Retinal pigment epithelial cell (primary cell): ENCODE measurements at regions not wholly inside any gene's neighbourhood (a gene's known extent, or its start where the extent isn't known, plus 50 kb on each side); places are given as distances from the start of the nearest gene placed in this dataset.
A peak's percentile ranks its signal among the peaks of the same experiment; 100 is the strongest.
"Not testable (repeated sequence)": the region's sequence is repeated elsewhere in the genome, so short reads cannot be mapped to it uniquely, and the experiment has no call there.

Experiments
- DNase-seq: peaks from one replicate; pipeline ENCODE4 v3.0.0-alpha.2; 2010; ENCODE audit warnings: low read depth
- H3K4me3 ChIP-seq: 2 replicates; pipeline ENCODE4 v1.5.1; 2011; ENCODE audit warnings: mild to moderate bottlenecking, low read length, control low read depth, moderate library complexity
- CTCF ChIP-seq: conservative IDR thresholded peaks from 2 replicates; pipeline ENCODE4 v1.5.1; 2011; ENCODE audit warnings: low read depth, low read length, control low read depth, inconsistent platforms

GRCh38 chr11:38543311-38543710 lies 1945.3 kb upstream of the RAG2 start:
- no peak overlapping the region for H3K4me3 ChIP-seq
- peak; percentile 78 for DNase-seq
- TF ChIP-seq CTCF, result no peak

GRCh38 chr11:38538866-38539680 lies 1941.0 kb upstream of the RAG2 start:
- DNase-seq, result no peak
- no peak overlapping the region for H3K4me3 ChIP-seq
- no peak for TF ChIP-seq CTCF

GRCh38 chr11:38530226-38530625 lies 1932.2 kb upstream of the RAG2 start:
- DNase-seq, result no peak
- no peak for TF ChIP-seq CTCF
- no peak overlapping the region for H3K4me3 ChIP-seq

GRCh38 chr11:38524945-38525344 lies 1926.9 kb upstream of the RAG2 start:
- DNase-seq, result no peak
- H3K4me3 ChIP-seq, result no peak overlapping the region
- TF ChIP-seq CTCF, result no peak

- DNase-seq, result no peak
- H3K4me3 ChIP-seq, result no peak overlapping the region
- no peak for TF ChIP-seq CTCF
Observed at GRCh38 chr11:38517991-38518390, 1920.0 kb upstream of the RAG2 start.

GRCh38 chr11:38512830-38513229 lies 1914.8 kb upstream of the RAG2 start:
- H3K4me3 ChIP-seq, DNase-seq: not testable (repeated sequence)

GRCh38 chr11:38510041-38510440 lies 1912.0 kb upstream of the RAG2 start:
- TF ChIP-seq CTCF, result no peak
- no peak overlapping the region for H3K4me3 ChIP-seq
- DNase-seq, result no peak
